ENCODE measurements at regions not wholly inside any gene's neighbourhood (a gene's known extent, or its start where the extent isn't known, plus 50 kb on each side); places are given as distances from the start of the nearest gene placed in this dataset.

- TF ChIP-seq CTCF (IDR thresholded peaks at IDR 0.05) (no peak), POLR2AphosphoS5 (IDR thresholded peaks at IDR 0.05) (no peak), EP300 (IDR thresholded peaks at IDR 0.05) (no peak)
Observed at GRCh38 chr13:33545492-33545891, 259.9 kb upstream of the STARD13 start.
